22Rv1 (cell line): ENCODE measurements at regions not wholly inside any gene's neighbourhood (a gene's known extent, or its start where the extent isn't known, plus 50 kb on each side); places are given as distances from the start of the nearest gene placed in this dataset.
"Not testable (repeated sequence)": the region's sequence is repeated elsewhere in the genome, so short reads cannot be mapped to it uniquely, and the experiment has no call there.

ENCODE experiments used
- CTCF ChIP-seq: fragments of 450-650 bp; IDR thresholded peaks from 2 replicates; pipeline ENCODE4 v1.5.1; 2017; ENCODE audit warnings: mild to moderate bottlenecking
- ZFX ChIP-seq: fragments of 450-650 bp; IDR thresholded peaks from 2 replicates; pipeline ENCODE4 v1.6.1; 2017; ENCODE audit warnings: antibody characterized with exemption, borderline replicate concordance

GRCh38 chr3:176326894-176327490 is 870.3 kb downstream of the TBL1XR1 start:
- TF ChIP-seq CTCF, ZFX: not testable (repeated sequence)
